ENCODE measurements at regions not wholly inside any gene's neighbourhood (a gene's known extent, or its start where the extent isn't known, plus 50 kb on each side); places are given as distances from the start of the nearest gene placed in this dataset.

DNA sequence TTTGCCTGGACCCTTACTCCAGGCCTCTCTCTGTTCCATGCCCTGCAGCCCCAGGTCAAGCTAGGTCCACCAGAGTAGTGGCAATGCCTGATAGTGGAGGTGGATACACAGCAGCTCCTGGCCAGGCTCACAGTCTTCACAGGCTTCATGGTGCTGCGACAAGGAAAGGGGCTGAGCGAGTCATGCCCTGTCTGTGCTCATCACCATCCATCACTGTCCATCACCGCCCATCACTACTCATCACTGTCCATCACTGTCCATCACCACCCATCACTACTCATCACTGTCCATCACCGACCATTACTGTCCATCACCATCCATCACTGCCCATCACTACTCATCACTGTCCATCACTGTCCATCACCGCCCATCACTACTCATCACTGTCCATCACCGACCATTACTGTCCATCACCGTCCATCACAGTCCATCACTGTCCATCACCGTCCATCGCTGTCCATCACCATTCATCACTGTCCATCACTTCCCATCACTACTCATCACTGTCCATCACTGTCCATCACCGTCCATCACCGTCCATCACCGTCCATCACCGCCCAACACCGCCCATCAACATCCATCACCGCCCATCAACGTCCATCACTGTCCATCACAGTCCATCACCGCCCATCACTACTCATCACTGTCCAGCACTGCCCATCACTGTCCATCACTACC lies 57.1 kb upstream of the OTOS start:
- Mint-ChIP-seq H3K4me3 (no peak overlapping the region), H3K9me3 (no peaks in the 10 kb centered on the region)

DNA sequence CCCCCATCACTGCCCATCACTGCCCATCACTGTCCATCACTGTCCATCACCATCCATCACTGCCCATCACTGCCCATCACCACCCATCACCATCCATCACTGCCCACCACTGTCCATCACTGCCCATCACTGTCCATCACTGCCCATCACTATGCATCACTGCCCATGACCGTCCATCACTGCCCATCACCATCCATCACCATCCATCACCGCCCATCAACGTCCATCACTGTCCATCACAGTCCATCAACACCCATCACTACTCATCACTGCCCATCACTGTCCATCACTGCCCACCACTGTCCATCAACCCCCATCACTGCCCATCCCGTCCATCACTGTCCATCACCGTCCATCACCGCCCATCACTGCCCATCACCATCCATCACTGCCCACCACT lies 57.8 kb upstream of the OTOS start:
- TF ChIP-seq, protein P1, sequence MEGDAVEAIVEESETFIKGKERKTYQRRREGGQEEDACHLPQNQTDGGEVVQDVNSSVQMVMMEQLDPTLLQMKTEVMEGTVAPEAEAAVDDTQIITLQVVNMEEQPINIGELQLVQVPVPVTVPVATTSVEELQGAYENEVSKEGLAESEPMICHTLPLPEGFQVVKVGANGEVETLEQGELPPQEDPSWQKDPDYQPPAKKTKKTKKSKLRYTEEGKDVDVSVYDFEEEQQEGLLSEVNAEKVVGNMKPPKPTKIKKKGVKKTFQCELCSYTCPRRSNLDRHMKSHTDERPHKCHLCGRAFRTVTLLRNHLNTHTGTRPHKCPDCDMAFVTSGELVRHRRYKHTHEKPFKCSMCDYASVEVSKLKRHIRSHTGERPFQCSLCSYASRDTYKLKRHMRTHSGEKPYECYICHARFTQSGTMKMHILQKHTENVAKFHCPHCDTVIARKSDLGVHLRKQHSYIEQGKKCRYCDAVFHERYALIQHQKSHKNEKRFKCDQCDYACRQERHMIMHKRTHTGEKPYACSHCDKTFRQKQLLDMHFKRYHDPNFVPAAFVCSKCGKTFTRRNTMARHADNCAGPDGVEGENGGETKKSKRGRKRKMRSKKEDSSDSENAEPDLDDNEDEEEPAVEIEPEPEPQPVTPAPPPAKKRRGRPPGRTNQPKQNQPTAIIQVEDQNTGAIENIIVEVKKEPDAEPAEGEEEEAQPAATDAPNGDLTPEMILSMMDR (conservative IDR thresholded peaks at IDR 0.05): no peak
- DNase-seq (ENCODE audit: extremely low spot score, unreplicated experiment): peak; percentile 52
- Mint-ChIP-seq H3K4me1 (ENCODE audit: unreplicated experiment) (peaks cover 11% of the 10 kb centered on the region), H3K4me3 (no peak overlapping the region), H3K27me3 (peaks cover 16% of the 10 kb centered on the region), H3K27ac (no peak overlapping the region), H3K36me3 (no peaks in the 10 kb centered on the region), H3K9me3 (no peaks in the 10 kb centered on the region)

More for the DNA sequence above, 57.1 kb upstream of the OTOS start:
- Mint-ChIP-seq H3K27ac (no peak overlapping the region), H3K27me3 (peaks cover 16% of the 10 kb centered on the region), H3K36me3 (no peaks in the 10 kb centered on the region), H3K4me1 (ENCODE audit: unreplicated experiment) (peaks cover 11% of the 10 kb centered on the region)
- TF ChIP-seq, protein P1 (conservative IDR thresholded peaks at IDR 0.05): no peak
- DNase-seq (ENCODE audit: extremely low spot score, unreplicated experiment): peak; percentile 55

DNA sequence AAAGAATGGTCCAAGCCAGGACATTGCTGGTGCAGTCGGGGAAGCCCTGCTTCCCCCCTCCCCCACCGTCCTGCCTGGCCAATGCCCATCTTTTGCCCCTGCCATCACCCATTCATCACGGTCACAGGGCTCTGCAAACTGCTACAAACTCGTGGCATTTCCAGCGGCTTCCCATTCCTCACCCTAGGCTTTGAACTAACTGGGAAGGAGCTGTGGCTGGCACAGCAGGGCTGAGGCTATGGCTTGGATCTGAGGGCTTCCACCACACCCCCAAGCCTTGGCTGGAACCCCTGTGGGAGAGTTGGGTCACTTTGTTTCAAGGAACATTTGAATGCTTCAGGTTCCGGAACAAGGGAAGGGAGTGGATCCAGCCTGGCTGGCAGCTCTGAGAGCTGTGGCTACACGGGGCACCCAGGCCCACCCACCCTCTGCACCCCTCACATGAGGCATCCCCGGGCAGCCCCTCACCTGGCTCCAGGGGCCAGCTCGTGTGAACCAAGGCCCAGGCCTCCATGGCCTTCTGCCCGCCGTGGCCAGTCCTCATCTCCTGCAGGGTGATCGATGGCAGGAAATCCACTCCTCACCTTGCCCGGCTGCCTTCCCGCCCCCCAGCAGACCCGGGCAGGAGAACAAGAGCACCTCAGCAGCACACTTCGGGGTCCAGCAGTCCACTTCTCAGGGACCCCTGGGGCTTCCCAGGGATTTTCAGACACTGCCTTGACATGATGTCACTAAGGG lies 58.8 kb upstream of the OTOS start:
- Mint-ChIP-seq H3K4me1 (ENCODE audit: unreplicated experiment) (peaks cover 6% of the 10 kb centered on the region), H3K9me3 (no peaks in the 10 kb centered on the region), H3K4me3 (no peak overlapping the region), H3K27me3 (peaks cover 20% of the 10 kb centered on the region), H3K27ac (no peak overlapping the region), H3K36me3 (no peaks in the 10 kb centered on the region)
- TF ChIP-seq, protein P1 (conservative IDR thresholded peaks at IDR 0.05): no peak
- DNase-seq (ENCODE audit: extremely low spot score, unreplicated experiment): peak; percentile 52

DNA sequence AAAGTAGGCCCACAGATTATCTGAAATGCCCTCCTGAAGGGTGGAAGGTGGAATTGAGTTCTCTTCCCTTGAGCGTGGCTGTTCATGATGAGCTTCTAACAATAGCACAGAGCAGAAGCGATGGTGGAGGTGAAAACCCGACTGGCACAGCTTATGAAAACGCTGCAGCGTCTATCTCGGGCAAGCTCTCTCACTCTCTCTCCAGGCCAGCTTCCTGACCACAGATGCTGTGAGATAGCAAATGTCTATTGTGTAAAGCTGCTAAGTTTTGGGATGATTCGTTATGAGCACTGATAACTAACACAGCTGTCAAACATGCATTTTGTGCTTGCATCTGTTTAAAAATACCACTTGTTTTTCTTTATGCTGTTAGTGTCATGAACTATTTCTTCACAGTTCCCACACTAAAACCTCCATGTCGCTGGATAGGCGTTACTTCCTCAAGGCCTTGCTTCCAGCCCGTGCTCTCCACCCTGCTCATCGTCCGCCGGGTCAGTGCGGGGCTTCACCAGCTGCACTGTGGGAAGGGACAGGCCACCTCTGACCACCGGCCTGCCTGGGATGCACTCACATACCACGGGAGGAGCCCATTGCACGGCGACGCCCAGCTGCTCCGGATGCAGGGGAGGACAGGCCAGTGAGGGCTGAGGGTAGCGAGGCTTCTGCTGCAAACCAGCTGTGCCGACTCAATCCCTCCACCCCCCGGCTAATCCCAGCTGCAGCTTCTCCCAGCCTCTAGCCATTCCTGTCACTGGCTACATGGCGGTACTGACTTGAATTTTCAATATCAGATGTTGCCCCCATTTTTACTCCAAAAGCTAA lies 60.0 kb upstream of the OTOS start:
- peak; percentile 60 for DNase-seq (ENCODE audit: extremely low spot score, unreplicated experiment)
- Mint-ChIP-seq H3K4me3 (no peak overlapping the region), H3K27me3 (peaks cover 27% of the 10 kb centered on the region), H3K9me3 (no peaks in the 10 kb centered on the region), H3K27ac (no peak overlapping the region), H3K4me1 (ENCODE audit: unreplicated experiment) (no peaks in the 10 kb centered on the region), H3K36me3 (no peaks in the 10 kb centered on the region)
- TF ChIP-seq, protein P1 (conservative IDR thresholded peaks at IDR 0.05): no peak

DNA sequence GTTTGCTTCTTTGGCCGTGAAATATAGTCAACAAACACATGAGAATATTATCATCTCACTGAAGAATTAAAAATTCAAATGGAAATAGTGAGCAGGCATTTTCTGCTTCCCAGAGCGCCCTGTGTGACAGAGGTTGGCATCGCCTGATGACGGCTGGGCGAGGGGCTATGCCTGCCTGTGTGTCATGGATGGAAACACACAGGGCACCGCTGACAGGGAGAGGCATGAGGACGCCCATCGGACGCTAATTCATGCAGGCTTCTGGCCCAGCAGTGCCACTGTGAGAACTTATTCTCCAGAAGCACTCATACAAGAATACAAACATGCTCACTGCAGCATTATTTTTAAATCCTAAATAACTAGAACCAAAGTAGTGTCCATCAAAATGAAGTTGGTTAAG lies 61.4 kb upstream of the OTOS start:
- no peaks in the 10 kb centered on the region for H3K9me3 Mint-ChIP-seq
- DNase-seq (ENCODE audit: extremely low spot score, unreplicated experiment): peak; percentile 34
- H3K4me3 Mint-ChIP-seq: no peak overlapping the region
- H3K4me1 Mint-ChIP-seq (ENCODE audit: unreplicated experiment): no peaks in the 10 kb centered on the region
- no peaks in the 10 kb centered on the region for H3K36me3 Mint-ChIP-seq
- H3K27me3 Mint-ChIP-seq: peaks cover 24% of the 10 kb centered on the region
- H3K27ac Mint-ChIP-seq: no peak overlapping the region
- TF ChIP-seq, protein P1 (conservative IDR thresholded peaks at IDR 0.05): no peak

Data from type B pancreatic cell (in vitro differentiated cells).